ENCODE measurements at regions not wholly inside any gene's neighbourhood (a gene's known extent, or its start where the extent isn't known, plus 50 kb on each side); places are given as distances from the start of the nearest gene placed in this dataset.

DNA sequence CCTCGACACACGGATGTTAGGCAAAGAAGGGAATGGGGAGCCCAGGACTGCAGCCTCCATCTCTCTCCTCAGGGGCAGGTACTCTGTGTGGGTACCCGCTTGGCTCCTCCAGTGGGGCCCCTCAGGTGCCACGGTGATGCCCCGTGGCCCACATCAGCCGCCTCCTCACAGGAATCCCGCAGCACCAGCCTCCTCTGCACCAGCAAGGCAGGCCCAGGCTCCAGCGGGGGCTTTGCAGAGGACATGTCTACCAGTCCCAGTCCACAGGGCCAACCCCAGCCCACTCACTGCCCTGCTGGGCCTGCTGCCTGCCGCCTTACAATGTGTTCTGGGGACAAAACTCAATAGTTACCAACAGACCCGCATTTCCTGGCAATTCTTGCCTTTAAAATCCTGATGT lies 61.6 kb upstream of the ADGRA1 start:
- in situ Hi-C loops (cut with HindIII; ENCODE audit: low pct_unique_long_range_greater_than_20kb, low sequenced_read_pairs) = no loop called here
- TF ChIP-seq JUND (IDR thresholded peaks at IDR 0.05; ENCODE audit: low read depth) = no peak
- no peak for DNase-seq (ENCODE audit: low read depth in 1 of 2, low spot score in 1 of 2)

DNA sequence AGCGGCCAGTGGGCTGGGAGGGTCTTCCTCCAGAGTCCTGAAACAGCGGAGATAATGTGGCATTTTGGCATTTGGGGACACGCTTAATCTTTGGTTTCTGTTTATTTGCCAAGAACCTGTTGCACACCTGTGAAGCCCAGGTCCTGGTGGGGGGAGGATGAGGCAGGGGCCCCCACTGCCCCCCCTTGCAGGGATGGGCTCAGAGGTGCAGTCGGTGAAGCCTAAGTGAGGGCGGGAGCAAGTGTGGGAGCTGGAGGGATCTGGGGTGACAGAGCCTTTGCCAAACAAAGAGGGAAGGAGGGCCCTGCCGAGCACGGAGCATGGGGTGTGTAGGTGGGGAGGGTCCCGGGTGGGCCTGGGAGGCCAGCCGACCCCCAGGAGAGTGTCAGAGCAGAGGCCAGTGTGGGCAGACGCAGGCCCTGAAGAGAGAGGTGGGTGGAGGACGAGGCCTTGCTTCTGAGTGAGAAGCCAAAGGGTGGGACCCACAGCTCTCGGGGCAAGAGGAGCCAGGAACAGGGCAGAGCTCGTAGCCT lies 62.1 kb upstream of the ADGRA1 start:
- no peak for DNase-seq (ENCODE audit: low read depth in 1 of 2, low spot score in 1 of 2)
- no peak for TF ChIP-seq JUND (IDR thresholded peaks at IDR 0.05; ENCODE audit: low read depth)
- in situ Hi-C loops (cut with HindIII; ENCODE audit: low pct_unique_long_range_greater_than_20kb, low sequenced_read_pairs) = no loop called here

DNA sequence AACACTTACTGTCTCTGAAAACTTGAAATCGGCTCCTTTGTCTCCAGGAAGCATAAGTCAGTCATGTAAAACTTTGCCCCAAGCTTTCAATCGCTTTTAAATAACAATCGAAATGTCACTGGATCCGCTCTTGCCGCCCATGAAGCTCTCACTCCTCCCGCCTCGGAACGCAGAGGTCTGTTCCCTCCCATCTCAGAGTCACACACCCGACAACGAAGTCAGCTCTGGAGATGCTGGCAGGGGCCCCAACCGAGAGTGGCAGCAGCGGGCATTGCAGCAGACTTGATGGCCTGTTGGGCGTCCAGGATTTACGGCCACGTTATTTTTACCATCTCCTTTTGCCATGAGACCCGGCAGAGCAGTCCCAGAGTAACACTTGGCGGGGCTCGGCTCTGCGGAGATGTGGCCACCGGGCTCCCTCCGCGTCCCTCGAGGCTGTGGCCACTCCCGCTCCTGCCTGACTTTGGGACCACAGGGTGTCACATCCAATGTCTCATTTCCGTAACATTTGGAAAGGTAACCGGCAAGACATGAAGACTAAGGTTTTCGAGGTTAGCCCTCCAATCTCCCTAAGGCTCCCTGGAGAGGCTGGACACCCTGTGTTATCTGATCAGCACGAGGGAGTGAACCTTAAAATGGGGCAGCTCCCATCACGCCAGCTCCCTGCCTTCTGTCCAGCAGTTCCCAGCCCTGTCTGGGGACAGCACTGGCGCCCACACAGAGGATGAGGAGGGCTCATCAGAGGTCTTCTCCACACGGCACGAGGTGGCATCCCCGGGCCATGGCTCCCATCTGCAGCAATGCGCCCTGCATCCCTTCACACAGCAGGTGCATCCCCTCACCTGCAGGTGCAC lies 62.8 kb upstream of the ADGRA1 start:
- in situ Hi-C loops (cut with HindIII; ENCODE audit: low pct_unique_long_range_greater_than_20kb, low sequenced_read_pairs) = no loop called here
- no peak for TF ChIP-seq JUND (IDR thresholded peaks at IDR 0.05; ENCODE audit: low read depth)
- DNase-seq (ENCODE audit: low read depth in 1 of 2, low spot score in 1 of 2) = peak in 1 of 2 experiments; percentile 32

DNA sequence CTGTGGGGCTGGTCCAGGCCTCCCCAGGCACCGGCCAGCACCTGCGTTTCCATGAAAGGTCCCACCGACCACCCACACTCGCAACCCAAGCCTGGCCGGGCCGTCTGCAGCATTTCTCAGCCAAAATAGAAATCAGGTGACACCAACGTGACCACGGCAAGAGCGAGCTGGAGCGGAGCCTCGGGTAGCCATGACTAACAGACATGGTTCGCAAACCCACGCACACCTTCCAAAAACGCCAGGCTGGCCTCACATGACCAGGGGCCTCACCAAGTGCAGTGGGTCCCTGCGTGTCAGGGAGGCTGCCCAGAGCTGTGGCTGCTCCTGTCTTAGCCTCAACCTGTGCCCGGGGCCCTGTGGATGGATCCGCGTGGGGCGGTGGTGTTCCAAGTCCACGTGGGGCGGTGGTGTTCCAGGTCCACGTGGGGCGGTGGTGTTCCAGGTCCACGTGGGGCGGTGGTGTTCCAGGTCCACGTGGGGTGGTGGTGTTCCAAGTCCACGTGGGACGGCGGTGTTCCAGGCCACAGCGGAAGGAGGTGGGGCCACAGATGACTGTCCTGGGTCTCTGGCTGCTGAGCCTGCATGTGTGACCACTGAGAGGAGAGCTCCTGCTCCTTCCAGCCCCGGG lies 64.4 kb upstream of the ADGRA1 start:
- in situ Hi-C loops (cut with HindIII; ENCODE audit: low pct_unique_long_range_greater_than_20kb, low sequenced_read_pairs) = no loop called here

DNA sequence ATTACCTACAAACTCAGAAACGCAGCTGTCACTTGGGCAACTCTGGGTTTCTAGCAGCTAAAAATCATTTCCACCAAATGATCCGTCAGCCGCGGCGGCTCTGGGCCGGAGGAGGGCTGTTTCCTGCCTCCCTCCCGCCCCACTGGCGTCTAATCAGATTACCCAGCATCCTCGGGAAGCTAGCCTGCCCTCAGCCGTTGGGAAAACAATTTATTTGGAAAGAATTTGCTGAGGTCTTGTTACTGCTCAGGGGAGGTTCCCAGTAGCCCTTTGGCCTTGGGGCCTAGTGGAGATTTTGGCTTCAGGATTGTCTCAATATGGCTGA lies 65.0 kb upstream of the ADGRA1 start:
- in situ Hi-C loops (cut with HindIII; ENCODE audit: low pct_unique_long_range_greater_than_20kb, low sequenced_read_pairs) = no loop called here
- no peak for TF ChIP-seq JUND (IDR thresholded peaks at IDR 0.05; ENCODE audit: low read depth)
- DNase-seq (ENCODE audit: low read depth in 1 of 2, low spot score in 1 of 2) = no peak

More for the DNA sequence above, 64.4 kb upstream of the ADGRA1 start:
- DNase-seq (ENCODE audit: low read depth in 1 of 2, low spot score in 1 of 2) = no peak
- no peak for TF ChIP-seq JUND (IDR thresholded peaks at IDR 0.05; ENCODE audit: low read depth)

DNA sequence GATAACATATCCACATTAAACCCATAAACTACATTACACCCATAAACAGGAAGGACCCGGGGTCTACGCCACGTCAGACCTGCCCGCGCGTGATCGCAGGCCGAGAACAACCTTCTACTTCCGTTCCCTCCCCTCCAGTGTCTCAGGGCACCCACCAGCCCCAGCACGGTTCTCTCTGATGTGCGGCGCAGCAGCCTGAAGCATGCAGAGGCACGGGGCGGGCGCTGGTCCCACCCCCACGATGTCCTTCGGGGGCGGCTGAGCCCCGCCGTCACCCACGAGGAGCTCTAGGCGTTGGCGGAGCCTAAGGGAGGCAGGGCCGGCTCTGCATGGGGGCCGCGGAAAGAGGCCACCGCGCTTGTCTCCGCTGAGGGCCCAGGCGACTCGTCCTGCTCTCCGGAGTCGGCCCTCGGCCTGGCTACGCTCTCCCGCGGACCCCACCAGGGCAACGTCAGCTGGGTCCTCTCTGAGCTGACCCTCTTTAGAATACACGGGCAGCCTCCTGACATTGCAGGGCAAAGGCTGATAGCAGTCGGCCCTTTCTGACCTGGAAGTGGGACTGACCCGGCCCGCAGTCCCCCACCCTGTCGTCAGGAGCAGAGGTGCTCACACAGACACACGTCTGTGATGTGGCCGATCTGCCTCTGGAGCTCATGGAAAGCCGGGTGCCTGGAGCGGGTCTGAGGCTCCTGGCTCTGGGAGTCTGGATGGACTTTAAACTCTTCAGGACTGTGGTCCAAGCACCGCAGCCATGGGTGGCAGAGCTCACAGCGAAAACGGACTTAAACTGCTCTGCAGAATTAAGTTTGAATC lies 65.6 kb upstream of the ADGRA1 start:
- DNase-seq (ENCODE audit: low read depth in 1 of 2, low spot score in 1 of 2) = no peak
- no peak for TF ChIP-seq JUND (IDR thresholded peaks at IDR 0.05; ENCODE audit: low read depth)
- in situ Hi-C loops (cut with HindIII; ENCODE audit: low pct_unique_long_range_greater_than_20kb, low sequenced_read_pairs) = no loop called here

DNA sequence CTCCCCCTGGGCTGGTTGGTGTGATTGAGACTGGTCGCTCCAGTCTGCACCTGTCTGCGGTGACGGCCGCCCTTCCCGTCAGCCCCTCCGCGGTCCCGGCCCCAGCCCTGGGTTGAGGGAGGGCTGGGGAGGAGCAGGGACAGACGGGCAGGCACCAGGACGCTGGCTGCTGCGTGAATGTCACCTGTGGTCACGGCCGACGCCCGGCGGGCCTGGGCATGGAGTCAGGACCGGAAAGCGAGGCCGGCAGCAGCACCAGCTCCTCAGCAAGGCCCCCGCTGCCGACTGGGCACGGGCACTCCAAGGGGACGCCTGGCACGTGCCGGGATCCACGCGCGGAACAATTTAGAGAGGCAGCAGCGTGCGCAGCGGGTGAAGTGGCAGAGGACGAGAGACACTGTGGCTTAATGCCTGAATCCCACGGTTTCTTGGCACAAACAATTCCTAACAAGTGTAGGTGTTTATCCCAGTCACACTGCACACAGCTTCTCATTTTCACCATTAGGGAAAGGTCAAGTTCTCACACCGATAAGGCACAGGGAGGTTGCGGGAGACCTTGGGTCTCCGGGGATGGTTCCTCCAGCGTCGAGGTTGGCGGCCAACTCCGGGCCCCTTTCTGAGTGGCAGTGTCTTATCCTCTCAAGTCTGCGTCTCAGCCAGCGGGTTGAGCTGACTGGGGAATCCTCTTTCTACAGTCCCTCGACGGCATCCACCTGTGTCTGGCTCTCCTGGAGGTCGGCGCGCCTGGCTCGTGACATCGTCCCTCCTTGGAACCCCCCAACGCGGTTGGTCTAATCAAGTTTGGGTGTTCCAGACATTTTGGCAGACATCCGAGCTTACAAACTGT lies 66.4 kb upstream of the ADGRA1 start:
- TF ChIP-seq JUND (IDR thresholded peaks at IDR 0.05; ENCODE audit: low read depth) = no peak
- DNase-seq (ENCODE audit: low read depth in 1 of 2, low spot score in 1 of 2) = no peak
- in situ Hi-C loops (cut with HindIII; ENCODE audit: low pct_unique_long_range_greater_than_20kb, low sequenced_read_pairs) = no loop called here

DNA sequence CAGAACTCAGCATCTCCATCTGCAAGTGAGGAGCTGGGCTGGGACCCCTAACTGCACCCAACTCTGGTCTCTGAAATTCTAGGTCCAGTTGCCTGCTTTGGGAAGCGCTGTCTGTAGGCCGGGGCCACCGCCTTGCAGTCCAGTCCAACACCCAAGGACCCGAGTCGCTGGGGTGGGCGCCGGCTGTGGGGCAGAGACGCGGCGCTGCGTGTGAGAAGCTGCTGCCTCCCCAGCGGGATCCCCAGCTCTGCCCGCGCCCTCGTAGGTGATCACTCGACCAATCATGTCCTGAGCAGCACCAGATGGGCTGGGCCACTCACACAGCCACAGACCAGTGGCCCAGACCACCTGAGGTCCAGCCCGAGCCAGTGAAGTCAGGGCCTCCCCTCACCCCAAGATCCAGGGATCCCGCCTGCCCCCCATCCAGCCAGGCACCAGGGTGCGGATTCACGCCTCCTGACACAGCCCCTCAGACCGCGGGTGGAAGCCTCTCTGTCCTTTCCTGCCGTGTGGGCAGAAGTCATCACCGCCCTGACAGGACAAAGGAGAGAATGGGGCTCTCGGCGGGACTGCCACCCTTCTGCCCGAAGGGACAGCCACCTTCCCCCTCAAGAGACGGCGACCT lies 67.4 kb upstream of the ADGRA1 start:
- DNase-seq (ENCODE audit: low read depth in 1 of 2, low spot score in 1 of 2) = no peak
- in situ Hi-C loops (cut with HindIII; ENCODE audit: low pct_unique_long_range_greater_than_20kb, low sequenced_read_pairs) = no loop called here
- TF ChIP-seq JUND (IDR thresholded peaks at IDR 0.05; ENCODE audit: low read depth) = no peak

DNA sequence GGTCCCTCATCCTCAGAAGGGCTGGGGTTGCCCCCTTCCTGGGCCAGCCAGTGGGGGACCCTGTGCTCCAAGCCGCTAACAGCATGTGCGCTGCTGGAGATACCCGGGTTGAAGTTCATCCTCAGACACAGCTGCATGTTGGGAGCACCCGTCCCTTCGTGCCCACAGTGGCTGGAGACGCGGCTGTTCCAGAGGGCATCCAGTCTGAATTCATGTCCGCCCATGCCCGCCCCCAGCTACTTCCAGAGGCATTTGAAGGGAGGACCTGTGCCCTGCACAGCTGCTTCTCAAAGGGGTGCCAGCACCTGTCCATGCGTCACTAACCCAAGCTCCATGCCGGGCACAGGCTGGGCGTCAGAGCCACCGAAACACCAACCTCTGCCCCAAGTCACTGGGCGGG lies 68.1 kb upstream of the ADGRA1 start:
- no peak for TF ChIP-seq JUND (IDR thresholded peaks at IDR 0.05; ENCODE audit: low read depth)
- DNase-seq (ENCODE audit: low read depth in 1 of 2, low spot score in 1 of 2) = no peak
- in situ Hi-C loops (cut with HindIII; ENCODE audit: low pct_unique_long_range_greater_than_20kb, low sequenced_read_pairs) = no loop called here

DNA sequence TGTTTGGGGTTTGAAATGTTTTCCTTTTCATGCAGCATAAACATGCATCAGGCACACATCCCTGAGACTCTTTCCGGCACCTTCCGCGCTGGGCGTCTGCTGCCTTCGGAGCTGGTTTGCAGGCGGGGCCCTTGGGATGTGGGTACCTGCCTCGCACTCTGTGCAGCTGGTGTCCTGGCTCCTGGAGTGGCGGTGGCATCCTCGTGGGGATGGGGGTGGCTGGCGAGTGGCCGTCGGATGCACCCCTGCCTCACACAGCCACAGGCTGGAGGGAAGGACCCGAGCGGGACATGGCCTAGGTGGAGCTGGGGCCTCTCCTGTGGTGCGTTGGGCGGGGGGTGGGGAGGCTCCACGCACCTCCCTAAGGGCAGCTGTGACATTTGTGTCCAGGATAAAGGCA lies 68.5 kb upstream of the ADGRA1 start:
- in situ Hi-C loops (cut with HindIII; ENCODE audit: low pct_unique_long_range_greater_than_20kb, low sequenced_read_pairs) = no loop called here
- no peak for TF ChIP-seq JUND (IDR thresholded peaks at IDR 0.05; ENCODE audit: low read depth)
- no peak for DNase-seq (ENCODE audit: low read depth in 1 of 2, low spot score in 1 of 2)

DNA sequence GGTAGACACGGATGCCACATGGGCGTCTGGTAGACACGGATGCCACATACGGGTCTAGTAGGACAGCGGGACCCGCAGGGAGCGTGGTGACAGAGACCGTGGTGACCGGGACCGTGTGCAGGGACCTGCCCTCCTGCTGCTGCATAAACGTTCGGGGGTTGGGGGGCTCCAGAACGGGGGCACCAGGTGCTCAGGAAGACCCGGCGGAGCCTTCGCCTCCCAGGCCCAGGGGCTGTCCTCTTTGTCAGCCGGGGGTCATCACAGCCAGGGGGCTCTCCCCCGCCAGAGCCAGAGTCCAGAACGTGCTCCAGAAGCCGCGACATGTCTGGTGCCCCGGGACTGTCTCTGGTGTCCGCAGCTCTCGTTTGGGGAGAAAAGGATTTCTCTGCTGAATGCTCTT lies 69.2 kb upstream of the ADGRA1 start:
- in situ Hi-C loops (cut with HindIII; ENCODE audit: low pct_unique_long_range_greater_than_20kb, low sequenced_read_pairs) = no loop called here
- no peak for DNase-seq (ENCODE audit: low read depth in 1 of 2, low spot score in 1 of 2)
- TF ChIP-seq JUND (IDR thresholded peaks at IDR 0.05; ENCODE audit: low read depth) = no peak

DNA sequence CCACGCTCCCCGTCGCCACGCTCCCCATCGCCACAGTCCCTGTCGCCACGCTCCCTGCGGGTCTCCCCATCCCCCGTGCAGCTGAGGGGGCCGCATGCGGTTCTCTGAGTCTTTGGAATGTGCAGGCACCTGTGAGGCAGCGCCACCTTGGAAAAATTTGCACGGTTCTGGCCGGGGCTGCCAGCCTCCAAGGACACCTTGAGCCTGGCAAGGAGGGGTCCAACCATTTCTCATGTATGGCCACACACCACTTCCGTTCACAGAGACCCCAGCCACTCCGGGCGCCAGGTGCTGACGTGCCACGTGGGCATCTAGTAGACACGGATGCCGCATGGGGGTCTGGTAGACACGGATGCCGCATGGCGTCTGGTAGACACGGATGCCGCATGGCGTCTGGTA lies 70.5 kb upstream of the ADGRA1 start:
- in situ Hi-C loops (cut with HindIII; ENCODE audit: low pct_unique_long_range_greater_than_20kb, low sequenced_read_pairs) = no loop called here
- no peak for TF ChIP-seq JUND (IDR thresholded peaks at IDR 0.05; ENCODE audit: low read depth)
- no peak for DNase-seq (ENCODE audit: low read depth in 1 of 2, low spot score in 1 of 2)

Data from T47D (cell line).